MCF 10A (cell line): ENCODE measurements at regions not wholly inside any gene's neighbourhood (a gene's known extent, or its start where the extent isn't known, plus 50 kb on each side); places are given as distances from the start of the nearest gene placed in this dataset.

Experiments used
- BruUV-seq: library from RNA; stranded (reverse); fragments of 400-500 nt; replicated peaks from 2 replicates; lab custom pipeline; 2021; lab: Mats Ljungman, UMichigan
- CTCF ChIA-PET: fragments of 300-600 bp; sonication (Branson Sonifier 250); formaldehyde crosslinking; extraction: SDS; loops from one replicate; lab custom pipeline; 2021; ENCODE audit warnings: antibody characterized with exemption, inconsistent platforms; lab: Yijun Ruan, JAX
- POLR2A ChIA-PET: fragments of 300-600, 350-650 bp; sonication (Branson Sonifier 250); formaldehyde crosslinking; extraction: SDS; loops from one replicate; lab custom pipeline; 2020; ENCODE audit warnings: antibody characterized with exemption, inconsistent platforms; lab: Yijun Ruan, JAX
- DNase-seq: peaks from one replicate; pipeline ENCODE4 v3.0.0-alpha.2; 2018; ENCODE audit not compliant: unreplicated experiment
- H3K27ac Mint-ChIP-seq: one replicate; pipeline ENCODE4 v1.8.0; 2022; ENCODE audit warnings: mild to moderate bottlenecking, low read depth, mixed read lengths; ENCODE audit not compliant: unreplicated experiment
- H3K27me3 Mint-ChIP-seq: one replicate; pipeline ENCODE4 v1.8.0; 2022; ENCODE audit warnings: mixed read lengths; ENCODE audit not compliant: insufficient read depth, unreplicated experiment
- H3K36me3 Mint-ChIP-seq: one replicate; pipeline ENCODE4 v1.8.0; 2022; ENCODE audit warnings: mild to moderate bottlenecking, moderate library complexity, mixed read lengths; ENCODE audit not compliant: insufficient read depth, unreplicated experiment
- H3K4me1 Mint-ChIP-seq: one replicate; pipeline ENCODE4 v1.8.0; 2022; ENCODE audit warnings: mixed read lengths; ENCODE audit not compliant: insufficient read depth, unreplicated experiment
- H3K4me3 Mint-ChIP-seq: one replicate; pipeline ENCODE4 v1.8.0; 2022; ENCODE audit warnings: mild to moderate bottlenecking, moderate library complexity, mixed read lengths; ENCODE audit not compliant: unreplicated experiment
- H3K9me3 Mint-ChIP-seq: one replicate; pipeline ENCODE4 v1.8.0; 2022; ENCODE audit warnings: mixed read lengths; ENCODE audit not compliant: unreplicated experiment
- intact Hi-C: fragments of 100-400 bp; cut with micrococcal nuclease; formaldehyde crosslinking; loops from 2 replicates; pipeline ENCODE4 v1.14.1; 2022
- TF ChIP-seq, protein P1 (sequence below): fragments of 200-600 bp; IDR thresholded peaks from one replicate; pipeline ENCODE4 v1.8.0; 2022; ENCODE audit warnings: antibody characterized with exemption, mild to moderate bottlenecking; ENCODE audit not compliant: unreplicated experiment

DNA sequence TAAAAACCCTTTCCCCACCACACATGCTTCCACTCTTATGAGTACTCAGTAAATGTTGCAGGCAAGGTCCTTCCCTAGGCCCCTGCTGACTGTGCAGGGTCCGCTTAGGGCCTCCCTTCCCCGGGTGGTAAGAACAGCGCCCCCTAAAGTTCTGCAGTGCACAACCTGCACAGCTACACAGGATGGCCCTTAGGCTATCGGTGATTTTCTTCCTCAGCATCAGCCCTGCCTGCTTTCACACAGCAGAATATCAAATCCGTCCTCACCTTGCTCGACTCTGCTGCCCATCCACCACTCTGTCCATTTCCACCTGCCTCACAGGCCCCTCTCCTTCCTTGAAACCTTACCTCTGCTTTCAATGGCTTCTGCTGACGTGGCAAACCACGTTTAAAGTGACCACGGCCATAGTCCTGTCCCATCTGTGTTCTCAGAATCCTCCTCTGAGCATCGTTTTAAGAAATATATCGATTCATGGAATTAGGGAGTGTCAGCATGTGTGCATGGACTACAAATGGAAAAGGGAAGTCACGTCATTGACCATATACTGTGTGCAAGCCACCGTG is 51.4 kb upstream of the TMEM132E start:
- no TSS peak for BruUV-seq
- H3K4me1 Mint-ChIP-seq = no peaks in the 10 kb centered on the region
- H3K4me3 Mint-ChIP-seq = no peak overlapping the region
- ChIA-PET POLR2A (no interaction called here), CTCF (interaction anchor here (0.7 to 1.7 kb wide), 2 partner anchors 14 to 1646 kb away, joined by 3 to 7 read pairs; no protein-coding TSS in a partner anchor)
- H3K27me3 Mint-ChIP-seq = no peaks in the 10 kb centered on the region
- DNase-seq = no peak
- intact Hi-C loops = no loop called here
- H3K36me3 Mint-ChIP-seq = peaks cover 6% of the 10 kb centered on the region
- TF ChIP-seq, protein P1, sequence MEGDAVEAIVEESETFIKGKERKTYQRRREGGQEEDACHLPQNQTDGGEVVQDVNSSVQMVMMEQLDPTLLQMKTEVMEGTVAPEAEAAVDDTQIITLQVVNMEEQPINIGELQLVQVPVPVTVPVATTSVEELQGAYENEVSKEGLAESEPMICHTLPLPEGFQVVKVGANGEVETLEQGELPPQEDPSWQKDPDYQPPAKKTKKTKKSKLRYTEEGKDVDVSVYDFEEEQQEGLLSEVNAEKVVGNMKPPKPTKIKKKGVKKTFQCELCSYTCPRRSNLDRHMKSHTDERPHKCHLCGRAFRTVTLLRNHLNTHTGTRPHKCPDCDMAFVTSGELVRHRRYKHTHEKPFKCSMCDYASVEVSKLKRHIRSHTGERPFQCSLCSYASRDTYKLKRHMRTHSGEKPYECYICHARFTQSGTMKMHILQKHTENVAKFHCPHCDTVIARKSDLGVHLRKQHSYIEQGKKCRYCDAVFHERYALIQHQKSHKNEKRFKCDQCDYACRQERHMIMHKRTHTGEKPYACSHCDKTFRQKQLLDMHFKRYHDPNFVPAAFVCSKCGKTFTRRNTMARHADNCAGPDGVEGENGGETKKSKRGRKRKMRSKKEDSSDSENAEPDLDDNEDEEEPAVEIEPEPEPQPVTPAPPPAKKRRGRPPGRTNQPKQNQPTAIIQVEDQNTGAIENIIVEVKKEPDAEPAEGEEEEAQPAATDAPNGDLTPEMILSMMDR = no peak
- peaks cover 31% of the 10 kb centered on the region for H3K9me3 Mint-ChIP-seq
- no peak overlapping the region for H3K27ac Mint-ChIP-seq

DNA sequence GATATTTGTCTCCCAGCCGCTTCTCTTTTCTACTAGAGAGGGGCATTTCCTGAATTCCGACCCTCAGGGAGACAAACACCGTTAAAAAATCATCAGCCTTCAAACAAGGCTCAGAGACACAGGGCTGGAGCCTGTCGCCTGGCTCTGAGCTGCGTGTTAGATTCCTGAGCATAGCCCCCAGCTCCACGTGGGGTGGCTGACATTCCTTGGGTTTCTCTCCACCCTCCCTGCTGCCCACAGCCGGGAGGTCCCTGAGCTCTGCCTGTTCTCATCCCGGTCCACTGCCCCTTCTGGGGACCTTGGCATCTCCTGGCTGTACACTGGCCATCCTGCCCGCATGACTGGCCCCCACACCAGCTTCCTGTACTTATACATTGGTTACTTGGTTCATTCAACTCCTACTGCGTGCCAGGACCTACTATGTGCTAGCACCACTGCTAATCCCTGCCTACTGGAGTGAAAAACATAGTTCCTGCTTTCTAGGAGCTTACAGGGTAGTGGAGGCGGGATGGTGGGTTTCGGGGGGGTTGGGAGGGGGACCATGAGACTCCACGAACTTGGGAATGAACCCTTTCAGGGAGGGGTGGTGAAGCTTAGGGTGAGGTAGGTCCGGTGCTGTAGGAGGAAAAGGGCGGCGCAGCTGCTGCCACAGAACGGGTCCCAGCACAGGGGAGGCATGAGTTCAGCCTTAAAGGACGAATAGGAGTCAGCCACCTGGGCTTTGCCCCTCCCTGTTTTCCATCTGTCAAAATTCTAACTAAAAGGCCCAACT is 52.1 kb upstream of the TMEM132E start:
- TF ChIP-seq, protein P1 = no peak
- DNase-seq = no peak
- no peaks in the 10 kb centered on the region for H3K27me3 Mint-ChIP-seq
- peaks cover 30% of the 10 kb centered on the region for H3K9me3 Mint-ChIP-seq
- intact Hi-C loops = no loop called here
- ChIA-PET CTCF (interaction anchor here (0.6 kb wide), 1 partner anchor 300 kb away, joined by 4 read pairs; no protein-coding TSS in a partner anchor), POLR2A (no interaction called here)
- BruUV-seq = no TSS peak
- no peak overlapping the region for H3K27ac Mint-ChIP-seq
- peaks cover 6% of the 10 kb centered on the region for H3K36me3 Mint-ChIP-seq
- no peak overlapping the region for H3K4me3 Mint-ChIP-seq
- no peaks in the 10 kb centered on the region for H3K4me1 Mint-ChIP-seq

DNA sequence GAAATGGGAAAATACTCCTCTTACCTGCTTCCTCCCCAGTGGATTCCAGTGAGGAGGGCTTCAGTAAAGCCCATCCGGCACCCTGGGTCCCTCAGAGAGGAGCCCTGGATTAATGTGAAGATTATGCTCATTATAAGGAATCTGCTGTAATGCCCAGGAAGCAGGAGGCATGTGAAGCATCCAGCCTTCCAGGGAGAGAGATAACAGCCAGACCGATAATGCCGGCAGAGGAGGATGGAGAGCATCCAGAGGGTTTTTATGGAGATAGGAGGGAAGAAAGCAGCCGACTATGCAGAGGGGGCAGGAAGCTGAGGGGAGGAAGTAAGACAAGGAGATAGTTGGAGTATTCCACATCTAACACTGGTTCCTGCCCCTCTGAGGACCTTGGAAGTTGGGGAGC is 53.7 kb upstream of the TMEM132E start:
- intact Hi-C loops = no loop called here
- no TSS peak for BruUV-seq

DNA sequence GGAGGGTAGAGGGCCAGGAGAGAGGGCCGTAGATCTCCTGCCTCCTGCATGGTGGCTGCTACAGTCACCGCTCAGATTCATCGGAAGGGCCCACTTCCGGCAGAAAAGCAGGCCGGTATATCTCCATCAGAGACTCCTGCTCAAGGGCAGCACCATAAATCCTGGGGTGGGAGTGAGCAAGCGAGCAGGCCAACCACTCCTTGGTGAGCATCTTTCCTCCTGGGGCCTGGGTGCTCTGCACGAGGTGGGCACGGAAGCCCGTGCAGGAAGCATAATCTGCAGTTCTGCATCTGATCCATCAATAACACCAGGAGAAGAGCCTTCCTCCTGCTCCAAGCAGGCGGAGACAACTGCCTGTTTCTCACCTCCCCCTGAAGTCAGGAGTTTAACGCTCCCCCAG is 57.4 kb upstream of the TMEM132E start:
- peaks cover 26% of the 10 kb centered on the region for H3K9me3 Mint-ChIP-seq
- no TSS peak for BruUV-seq
- no peaks in the 10 kb centered on the region for H3K4me1 Mint-ChIP-seq
- H3K4me3 Mint-ChIP-seq = no peak overlapping the region
- TF ChIP-seq, protein P1 = no peak
- peaks cover 6% of the 10 kb centered on the region for H3K36me3 Mint-ChIP-seq
- CTCF ChIA-PET = no interaction called here
- no peaks in the 10 kb centered on the region for H3K27me3 Mint-ChIP-seq
- no peak overlapping the region for H3K27ac Mint-ChIP-seq
- intact Hi-C loops = no loop called here
- POLR2A ChIA-PET = no interaction called here
- no peak for DNase-seq

More for the DNA sequence above, 53.7 kb upstream of the TMEM132E start:
- Mint-ChIP-seq H3K36me3 (peaks cover 6% of the 10 kb centered on the region), H3K4me1 (no peaks in the 10 kb centered on the region), H3K9me3 (peaks cover 23% of the 10 kb centered on the region), H3K27me3 (no peaks in the 10 kb centered on the region), H3K4me3 (no peak overlapping the region), H3K27ac (no peak overlapping the region)
- DNase-seq = no peak
- TF ChIP-seq, protein P1 = no peak
- ChIA-PET POLR2A (no interaction called here), CTCF (no interaction called here)
